ENCODE measurements at regions not wholly inside any gene's neighbourhood (a gene's known extent, or its start where the extent isn't known, plus 50 kb on each side); places are given as distances from the start of the nearest gene placed in this dataset.
"Not testable (repeated sequence)": the region's sequence is repeated elsewhere in the genome, so short reads cannot be mapped to it uniquely, and the experiment has no call there.

DNA sequence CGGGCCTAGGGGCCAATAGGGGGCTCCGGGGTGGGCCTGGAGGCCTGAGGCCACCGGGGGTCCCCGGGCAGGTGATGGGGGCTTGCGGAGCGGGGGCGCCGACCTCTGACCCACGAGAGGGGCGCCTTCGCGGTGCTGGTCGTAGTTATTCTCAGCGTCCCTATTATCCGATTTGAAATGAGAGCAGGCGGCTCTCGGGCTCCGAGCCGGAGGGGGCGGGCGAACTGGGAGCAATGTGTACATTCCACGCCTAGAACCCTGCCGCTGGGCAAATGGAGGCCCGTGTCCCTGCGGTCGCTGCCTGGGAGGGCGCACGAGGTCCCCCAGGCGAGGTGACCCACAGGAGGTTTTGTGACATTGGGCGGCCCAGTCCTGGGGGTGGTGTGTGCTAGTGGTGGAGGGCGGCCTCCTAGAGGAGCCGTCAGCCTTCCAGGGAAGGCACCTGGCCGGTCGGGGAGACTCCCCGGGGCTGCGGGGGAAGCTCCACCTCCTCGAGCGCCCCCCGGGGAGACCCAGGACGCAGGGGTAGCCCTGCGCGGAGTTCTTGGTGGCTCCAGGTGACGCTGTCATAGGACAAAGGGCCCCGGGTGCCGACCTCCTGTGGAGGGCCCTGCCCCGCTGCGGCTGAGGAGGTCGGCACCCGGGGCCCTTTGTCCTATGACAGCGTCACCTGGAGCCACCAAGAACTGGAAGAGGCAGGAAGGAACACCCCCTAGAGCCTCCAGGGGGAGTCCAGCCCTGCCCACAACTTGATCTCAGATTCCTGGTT is 102.6 kb upstream of the PRKX start:
- DNase-seq = peak; percentile 28 to 33

DNA sequence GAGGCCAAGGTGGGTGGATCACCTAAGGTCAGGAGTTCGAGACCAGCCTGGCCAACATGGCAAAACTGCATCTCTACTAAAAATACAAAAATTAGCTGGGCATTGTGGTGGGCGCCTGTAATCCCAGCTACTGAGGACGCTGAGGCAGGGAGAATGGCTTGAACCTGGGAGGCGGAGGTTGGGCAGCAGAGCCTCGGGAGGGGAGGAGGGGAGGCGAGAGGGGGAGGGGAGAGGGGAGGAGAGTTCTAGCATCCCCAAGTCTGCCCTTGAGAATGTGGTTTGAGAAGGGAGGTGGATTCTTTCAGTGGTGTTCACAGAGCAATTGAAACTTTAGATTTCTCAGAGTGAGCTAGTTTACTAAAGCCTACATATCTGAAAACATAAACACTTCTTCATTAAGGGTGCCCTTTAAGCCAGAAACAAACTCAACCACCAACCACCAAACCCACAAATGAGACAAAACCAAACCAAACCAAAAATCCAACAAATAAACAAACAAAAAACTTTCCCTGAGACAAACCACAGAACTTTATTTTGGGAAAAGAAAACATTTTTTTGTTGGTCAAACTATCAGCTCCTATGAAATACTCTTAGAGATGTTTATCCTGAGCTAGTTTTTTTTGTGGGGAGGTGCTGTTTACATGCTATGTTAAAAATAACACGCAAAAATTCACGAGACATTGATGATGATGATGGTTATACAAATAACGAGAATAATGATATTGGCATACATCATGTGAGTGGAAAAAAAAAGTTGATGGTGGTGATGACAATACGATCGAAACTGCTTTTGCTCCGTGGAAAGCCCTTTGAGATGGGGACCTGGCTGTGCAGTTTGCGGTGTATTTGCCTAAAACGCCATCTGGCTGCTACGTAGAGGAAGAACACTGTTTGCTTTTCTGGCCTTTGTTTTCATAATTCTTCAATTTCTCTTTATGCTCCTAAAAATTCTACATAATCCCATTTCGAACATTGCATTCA is 98.2 kb upstream of the PRKX start:
- DNase-seq = peak; percentile 66 to 73

DNA sequence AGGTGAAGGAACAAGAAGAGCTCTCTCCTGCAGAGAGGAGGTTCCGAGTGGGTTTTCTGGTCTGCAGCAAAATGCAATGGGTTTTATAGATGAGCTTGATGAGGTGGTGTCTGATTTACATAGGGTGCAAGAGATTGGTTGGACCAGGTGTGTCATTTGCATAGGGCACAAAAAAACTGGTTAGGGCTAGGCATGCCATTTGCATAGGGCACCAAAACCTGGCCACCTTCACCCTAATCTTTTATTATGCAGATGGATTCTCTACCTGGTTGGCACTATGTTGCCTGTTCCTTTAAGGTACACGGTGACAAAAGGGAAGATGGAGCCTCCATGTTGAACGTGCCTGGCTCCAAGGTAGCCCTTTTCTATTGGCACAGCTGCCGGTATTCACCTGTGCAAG is 94.5 kb upstream of the PRKX start:
- no peak for DNase-seq

DNA sequence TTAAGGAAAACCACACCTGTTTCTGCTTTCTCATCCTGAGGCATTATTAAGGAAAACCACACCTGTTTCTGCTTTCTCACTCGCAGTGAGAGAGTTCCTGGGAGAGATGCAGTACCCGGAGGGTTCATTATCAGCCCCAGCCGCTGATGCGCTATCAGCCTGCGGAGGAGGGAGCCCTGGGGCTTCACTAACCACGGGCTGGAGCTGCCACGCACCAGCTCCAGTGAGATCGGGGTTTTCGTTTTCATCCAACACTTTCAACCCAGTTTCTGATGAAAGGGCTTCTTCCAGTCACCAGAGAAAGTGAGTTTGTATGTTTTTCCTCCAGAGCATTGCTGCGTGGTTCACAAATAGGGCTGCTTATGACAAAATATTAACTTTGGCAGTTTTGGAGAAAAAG is 93.2 kb upstream of the PRKX start:
- no peak for DNase-seq

DNA sequence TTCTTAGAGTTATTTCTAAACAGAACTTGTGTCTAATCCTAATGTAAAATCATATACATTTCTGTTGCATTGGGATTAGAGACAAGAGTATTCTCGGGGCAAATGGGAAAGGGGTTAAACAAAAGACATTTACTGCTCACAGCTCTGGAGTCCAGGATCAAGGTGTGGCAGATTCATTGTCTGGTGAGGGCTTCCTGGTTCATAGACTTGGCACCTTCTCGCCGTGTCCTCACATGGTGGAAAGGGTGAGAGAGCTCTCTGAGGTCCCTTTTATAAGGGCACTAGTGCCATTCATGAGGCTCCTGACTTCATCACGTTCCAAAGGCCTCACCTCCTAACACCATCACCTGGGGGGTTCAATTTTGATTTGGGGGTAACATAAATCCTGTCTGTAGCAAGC is 90.3 kb upstream of the PRKX start:
- DNase-seq = no peak

DNA sequence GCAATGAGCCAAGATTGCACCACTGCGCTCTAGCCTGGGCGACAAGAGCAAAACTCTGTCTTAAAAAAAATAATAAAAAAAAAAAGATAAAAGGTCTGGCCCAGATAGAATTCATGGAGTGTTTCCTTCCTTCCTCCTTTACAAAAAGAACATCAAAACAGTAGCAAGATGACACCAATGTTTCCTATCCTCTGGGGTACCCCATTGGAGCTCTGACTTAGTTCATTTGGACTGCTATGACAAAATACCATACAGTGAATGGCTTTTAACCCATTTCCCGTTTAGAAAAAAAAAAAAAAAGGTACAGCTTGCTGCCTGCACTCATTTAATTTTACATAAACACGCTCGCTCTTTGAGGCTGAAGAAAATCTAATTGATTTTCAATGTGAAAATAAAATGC is 89.9 kb upstream of the PRKX start:
- no peak for DNase-seq

DNA sequence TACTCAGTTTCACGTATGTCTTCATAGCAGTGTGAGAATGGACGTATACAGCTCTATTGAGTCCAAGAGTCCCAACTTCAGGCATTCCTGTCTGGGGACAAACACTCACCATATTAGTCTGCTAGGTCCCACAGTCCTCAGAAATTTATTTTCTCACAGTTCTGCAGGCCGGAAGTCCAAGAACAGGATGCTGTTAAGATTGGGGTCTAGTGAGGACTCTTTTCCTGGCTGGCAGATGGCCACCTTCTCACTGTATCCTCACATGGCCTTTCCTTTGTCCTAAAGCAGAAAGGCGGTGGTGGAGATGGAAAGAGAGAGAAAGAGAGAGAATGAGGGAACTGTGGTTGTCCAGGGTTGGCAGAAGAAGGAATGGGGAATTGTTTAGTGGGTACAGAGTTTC is 82.0 kb upstream of the PRKX start:
- DNase-seq = not testable (repeated sequence)

DNA sequence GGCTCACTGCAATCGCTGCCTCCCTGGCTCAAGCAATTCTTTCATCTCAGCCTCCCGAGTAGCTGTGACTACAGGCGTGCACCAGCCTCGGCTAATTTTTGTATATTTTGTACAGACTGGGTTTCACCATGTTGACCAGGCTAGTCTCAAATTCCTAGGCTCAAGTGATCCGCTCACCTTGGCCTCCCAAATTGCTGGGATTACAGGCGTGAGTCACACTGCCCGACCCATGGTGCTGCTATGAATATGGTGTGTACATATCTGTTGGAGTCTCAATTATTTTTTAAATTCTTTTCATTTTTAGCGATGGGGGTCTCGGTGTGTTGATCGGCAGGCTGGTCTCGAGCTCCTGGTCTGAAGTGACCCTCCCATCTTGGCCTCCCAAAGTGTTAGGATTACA is 78.0 kb upstream of the PRKX start:
- DNase-seq = no peak

DNA sequence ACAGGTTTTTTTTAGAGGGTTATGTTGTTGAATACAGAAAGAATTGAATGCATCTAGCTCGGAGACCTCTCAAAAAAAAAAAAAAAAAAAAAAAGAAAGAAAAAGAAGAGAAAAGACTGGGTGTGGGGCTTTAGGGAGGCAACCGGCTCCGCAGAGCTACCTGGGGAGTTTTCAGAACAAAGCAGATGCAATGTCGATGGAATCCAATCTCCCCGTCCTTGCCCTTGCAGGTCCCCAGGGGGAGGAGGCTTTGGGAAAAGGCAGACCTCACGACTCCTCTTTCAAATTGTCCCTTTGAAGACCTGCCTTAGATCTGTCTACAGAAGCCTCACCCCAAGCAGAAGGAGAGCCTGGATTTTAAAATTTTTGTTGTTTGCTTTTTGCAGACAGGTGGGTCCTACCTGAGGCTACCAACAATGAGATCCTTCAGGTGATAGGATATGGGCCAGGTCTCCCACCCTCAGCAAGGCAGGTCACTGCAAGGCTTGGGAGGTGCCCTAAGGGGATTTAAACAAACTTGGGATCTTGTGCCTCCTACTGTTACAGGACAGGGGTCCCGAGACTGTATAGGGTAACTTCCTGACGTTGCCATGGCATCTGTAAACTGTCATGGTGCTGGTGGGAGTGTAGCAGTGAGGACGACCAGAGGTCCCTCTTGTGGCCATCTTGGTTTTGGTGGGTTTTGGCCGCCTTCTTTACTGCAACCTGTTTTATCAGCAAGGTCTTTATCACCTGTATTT is 75.2 kb upstream of the PRKX start:
- DNase-seq = peak; percentile 26 to 41

DNA sequence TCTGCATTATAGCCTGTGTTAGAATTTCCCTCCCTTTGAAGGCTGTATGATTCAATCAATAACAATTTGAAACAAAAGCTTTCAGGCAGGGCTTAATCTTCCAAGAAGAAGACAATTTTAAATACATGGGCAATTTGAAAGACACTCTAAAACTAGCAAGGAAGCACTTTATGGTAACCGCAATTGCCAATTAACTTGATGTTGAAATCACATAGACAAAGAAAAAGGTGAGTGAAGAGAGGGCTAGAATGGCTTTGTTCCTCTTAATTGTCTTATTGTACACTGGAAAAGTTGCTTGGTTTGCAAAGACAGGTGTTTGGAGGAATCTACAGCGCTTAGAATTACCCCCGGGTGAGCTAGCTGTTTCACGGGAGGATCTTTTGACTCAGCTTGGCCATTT is 74.4 kb upstream of the PRKX start:
- no peak for DNase-seq

DNA sequence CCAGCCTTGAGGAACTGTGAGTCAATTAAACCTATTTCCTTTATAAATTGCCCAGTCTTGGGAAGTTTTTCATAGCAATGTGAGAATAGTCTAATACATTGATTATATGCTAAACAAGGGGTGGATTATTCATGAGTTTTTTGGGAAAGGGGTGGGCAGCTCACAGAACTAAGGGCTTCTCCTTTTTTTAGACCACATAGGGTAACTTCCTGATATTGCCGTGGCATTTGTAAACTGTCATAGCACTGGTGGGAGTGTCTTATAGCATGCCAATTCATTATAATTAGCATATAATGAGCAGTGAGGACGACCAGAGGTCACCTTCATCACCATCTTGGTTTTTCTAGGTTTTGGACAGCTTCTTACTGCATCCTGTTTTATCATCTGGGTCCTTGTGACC is 72.4 kb upstream of the PRKX start:
- not testable (repeated sequence) for DNase-seq

DNA sequence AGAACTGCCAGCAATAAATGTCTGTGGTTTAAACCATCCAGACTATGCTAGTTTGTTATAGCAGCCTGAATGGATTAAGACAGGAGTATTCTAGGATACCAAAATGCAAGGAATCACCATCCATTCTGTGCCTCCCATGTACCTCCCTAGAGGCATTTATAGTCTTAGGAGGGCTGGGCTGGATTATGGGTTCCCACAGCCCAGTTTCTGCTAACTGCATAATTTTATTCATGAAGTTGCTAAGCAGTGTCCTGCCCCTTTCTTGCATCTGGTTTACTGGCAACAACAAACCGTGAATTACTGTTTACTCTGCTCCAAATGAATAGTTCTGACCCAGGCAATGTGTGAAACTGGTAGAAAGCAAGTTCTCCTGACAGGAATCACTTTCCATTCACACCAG is 67.1 kb upstream of the PRKX start:
- no peak for DNase-seq

DNA sequence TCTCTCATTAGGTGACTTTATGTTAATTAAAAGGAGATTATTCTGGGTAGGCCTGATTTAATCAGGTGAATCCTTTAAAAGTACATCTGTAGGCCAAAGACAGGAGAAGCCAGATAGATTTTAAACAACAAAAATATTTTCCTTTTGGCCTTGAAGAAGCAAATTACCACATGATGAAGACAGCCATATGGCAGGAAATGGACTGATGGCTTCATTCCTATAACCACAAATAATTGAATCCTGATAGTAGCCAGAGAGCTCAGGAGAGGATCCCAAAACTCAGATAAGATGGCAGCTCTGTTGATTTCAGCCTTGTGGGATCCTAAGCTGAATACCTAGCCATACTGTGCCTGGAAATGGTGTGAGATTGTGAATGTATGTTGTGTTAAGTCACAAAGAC is 66.1 kb upstream of the PRKX start:
- DNase-seq = no peak

DNA sequence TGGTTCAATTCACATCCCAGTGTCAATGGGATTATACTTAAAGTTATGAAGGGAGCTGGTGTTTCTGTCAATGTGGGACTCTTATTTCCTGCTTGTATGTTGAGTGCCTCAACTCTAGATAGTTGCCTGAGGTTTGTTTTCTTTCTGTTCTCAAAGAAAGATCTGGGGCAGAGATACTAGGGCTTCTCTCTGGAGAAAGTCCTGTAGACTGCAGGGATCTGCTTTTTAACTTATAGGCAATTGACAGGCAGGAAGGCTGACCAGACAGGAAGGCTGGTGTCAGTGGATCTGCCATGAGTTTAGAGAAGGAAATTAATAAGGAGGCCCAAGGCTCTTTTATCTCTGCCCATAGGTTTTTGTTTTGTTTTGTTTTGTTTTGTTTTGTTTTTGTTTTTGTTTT is 64.0 kb upstream of the PRKX start:
- DNase-seq = peak in 1 of 2 donors; percentile 4

DNA sequence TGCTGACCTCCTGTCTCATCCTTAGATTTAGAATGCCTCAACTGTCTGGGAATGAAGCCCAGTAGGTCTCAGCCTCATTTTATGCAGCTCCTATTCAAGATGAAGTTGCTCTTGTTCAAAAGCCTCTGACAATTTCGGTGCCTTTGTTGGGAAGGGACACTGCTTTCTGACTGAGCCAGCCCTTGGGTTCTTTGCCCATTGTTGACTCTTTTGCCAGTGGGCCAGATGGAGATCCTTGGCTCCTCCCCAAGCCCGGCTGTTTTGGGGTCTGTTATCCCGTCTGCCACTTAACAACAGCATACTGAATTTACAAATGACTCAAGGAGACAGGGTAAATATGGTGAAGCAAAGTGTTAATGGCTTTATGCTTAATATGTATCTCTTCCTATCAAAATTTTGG is 58.3 kb upstream of the PRKX start:
- no peak for DNase-seq

DNA sequence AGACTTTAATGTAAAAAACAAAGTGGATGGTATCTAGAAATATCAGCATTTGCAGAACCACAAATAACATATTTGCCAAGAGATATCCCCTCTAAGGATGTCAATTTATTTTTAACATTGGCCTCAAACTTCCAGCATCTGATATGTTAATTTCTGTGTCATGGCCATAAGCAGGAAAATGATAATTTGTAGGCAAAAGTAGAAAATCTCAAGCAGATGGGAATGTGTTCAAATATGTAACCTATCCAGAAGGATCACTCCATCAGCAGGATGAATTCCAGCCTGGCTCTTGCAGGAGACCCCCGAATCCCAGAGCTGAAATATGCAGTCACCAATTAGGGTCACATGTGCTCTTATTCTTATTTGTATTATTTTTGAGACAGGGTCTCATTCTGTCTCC is 55.4 kb upstream of the PRKX start:
- no peak for DNase-seq

Measured in CD4-positive, alpha-beta T cell treated with Interleukin-4 for 1 hour (primary cell).